ENCODE measurements at regions not wholly inside any gene's neighbourhood (a gene's known extent, or its start where the extent isn't known, plus 50 kb on each side); places are given as distances from the start of the nearest gene placed in this dataset.

DNA sequence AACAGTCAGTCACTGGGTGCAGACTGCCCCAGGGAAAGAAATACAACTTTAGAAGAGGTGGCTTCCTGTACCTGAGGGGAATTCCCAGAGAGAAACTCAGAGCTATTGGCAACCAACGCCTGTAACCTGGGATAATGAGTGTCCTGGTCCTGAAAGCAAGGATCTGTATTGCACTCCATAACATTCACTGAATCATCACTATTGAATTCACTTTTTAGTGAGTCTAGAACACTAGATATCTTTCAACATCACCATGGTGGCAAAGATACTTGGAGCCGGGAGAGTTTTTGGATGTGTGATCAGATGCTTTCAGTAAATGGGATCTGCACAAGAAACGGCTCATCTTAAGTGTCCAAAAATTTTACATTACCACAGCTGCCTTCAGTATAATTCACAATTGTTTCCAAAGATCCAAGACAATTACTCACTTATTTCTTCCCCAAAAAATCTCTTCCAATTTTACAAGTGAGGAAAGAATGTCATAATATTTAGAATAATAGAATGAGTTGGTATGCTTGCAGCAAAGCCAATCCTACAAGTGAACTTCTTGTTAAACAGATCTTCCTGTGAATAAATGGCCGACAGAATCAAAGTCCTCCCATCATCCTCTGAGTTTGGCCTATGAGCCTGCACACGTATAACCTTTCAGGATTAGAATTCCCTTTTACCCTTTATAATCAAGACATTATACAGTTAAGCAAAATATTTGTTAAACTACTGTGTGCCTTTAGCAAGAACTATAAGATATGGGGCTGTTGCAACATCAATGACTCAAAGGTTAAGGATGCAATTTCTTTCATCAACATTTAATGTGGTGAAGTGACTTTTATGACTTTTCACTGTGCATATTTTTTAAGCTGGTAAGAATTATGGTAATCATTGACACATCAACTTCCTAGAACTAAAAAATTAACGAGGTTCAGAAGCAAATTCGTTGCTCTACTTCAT lies 243.3 kb upstream of the COL8A1 start:
- Histone ChIP-seq H3K9me3 (ENCODE audit: severe bottlenecking) (peaks cover 7% of the 10 kb centered on the region), H3K27me3 (ENCODE audit: insufficient read depth, poor library complexity, severe bottlenecking) (no peaks in the 10 kb centered on the region), H3K27ac (ENCODE audit: poor library complexity, severe bottlenecking) (peak overlapping the region; percentile 94), H3K4me3 (ENCODE audit: severe bottlenecking) (no peak overlapping the region), H3K36me3 (ENCODE audit: low read depth) (no peaks in the 10 kb centered on the region), H3K4me1 (ENCODE audit: insufficient read depth, poor library complexity, severe bottlenecking) (peaks cover 24% of the 10 kb centered on the region)
- ATAC-seq (ENCODE audit: low read depth) (peak; percentile 85), DNase-seq (ENCODE audit: low spot score) (no peak)
- TF ChIP-seq, protein P1, sequence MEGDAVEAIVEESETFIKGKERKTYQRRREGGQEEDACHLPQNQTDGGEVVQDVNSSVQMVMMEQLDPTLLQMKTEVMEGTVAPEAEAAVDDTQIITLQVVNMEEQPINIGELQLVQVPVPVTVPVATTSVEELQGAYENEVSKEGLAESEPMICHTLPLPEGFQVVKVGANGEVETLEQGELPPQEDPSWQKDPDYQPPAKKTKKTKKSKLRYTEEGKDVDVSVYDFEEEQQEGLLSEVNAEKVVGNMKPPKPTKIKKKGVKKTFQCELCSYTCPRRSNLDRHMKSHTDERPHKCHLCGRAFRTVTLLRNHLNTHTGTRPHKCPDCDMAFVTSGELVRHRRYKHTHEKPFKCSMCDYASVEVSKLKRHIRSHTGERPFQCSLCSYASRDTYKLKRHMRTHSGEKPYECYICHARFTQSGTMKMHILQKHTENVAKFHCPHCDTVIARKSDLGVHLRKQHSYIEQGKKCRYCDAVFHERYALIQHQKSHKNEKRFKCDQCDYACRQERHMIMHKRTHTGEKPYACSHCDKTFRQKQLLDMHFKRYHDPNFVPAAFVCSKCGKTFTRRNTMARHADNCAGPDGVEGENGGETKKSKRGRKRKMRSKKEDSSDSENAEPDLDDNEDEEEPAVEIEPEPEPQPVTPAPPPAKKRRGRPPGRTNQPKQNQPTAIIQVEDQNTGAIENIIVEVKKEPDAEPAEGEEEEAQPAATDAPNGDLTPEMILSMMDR (IDR thresholded peaks at IDR 0.05; ENCODE audit: poor library complexity, severe bottlenecking) = no peak

GRCh38 chr3:99393961-99394360 lies 244.4 kb upstream of the COL8A1 start:
- DNase-seq (ENCODE audit: low spot score) = no peak
- H3K4me1 ChIP-seq (ENCODE audit: insufficient read depth, poor library complexity, severe bottlenecking) = peaks cover 24% of the 10 kb centered on the region
- H3K9me3 ChIP-seq (ENCODE audit: severe bottlenecking) = peaks cover 5% of the 10 kb centered on the region
- H3K36me3 ChIP-seq (ENCODE audit: low read depth) = no peaks in the 10 kb centered on the region
- no peak for ATAC-seq (ENCODE audit: low read depth)
- TF ChIP-seq, protein P1 (IDR thresholded peaks at IDR 0.05; ENCODE audit: poor library complexity, severe bottlenecking) = no peak
- no peaks in the 10 kb centered on the region for H3K27me3 ChIP-seq (ENCODE audit: insufficient read depth, poor library complexity, severe bottlenecking)
- H3K4me3 ChIP-seq (ENCODE audit: severe bottlenecking) = no peak overlapping the region
- H3K27ac ChIP-seq (ENCODE audit: poor library complexity, severe bottlenecking) = peak overlapping the region; percentile 94

- no peak for ATAC-seq (ENCODE audit: low read depth)
- TF ChIP-seq, protein P1 (IDR thresholded peaks at IDR 0.05; ENCODE audit: poor library complexity, severe bottlenecking) = no peak
- H3K27me3 ChIP-seq (ENCODE audit: insufficient read depth, poor library complexity, severe bottlenecking) = no peaks in the 10 kb centered on the region
- H3K9me3 ChIP-seq (ENCODE audit: severe bottlenecking) = no peaks in the 10 kb centered on the region
- no peak for DNase-seq (ENCODE audit: low spot score)
- no peaks in the 10 kb centered on the region for H3K4me1 ChIP-seq (ENCODE audit: insufficient read depth, poor library complexity, severe bottlenecking)
- no peaks in the 10 kb centered on the region for H3K36me3 ChIP-seq (ENCODE audit: low read depth)
- no peak overlapping the region for H3K27ac ChIP-seq (ENCODE audit: poor library complexity, severe bottlenecking)
- no peak overlapping the region for H3K4me3 ChIP-seq (ENCODE audit: severe bottlenecking)
Observed at GRCh38 chr3:99388780-99389179, 249.6 kb upstream of the COL8A1 start.

- Histone ChIP-seq H3K36me3 (ENCODE audit: low read depth) (no peaks in the 10 kb centered on the region), H3K27me3 (ENCODE audit: insufficient read depth, poor library complexity, severe bottlenecking) (no peaks in the 10 kb centered on the region), H3K27ac (ENCODE audit: poor library complexity, severe bottlenecking) (no peak overlapping the region), H3K4me1 (ENCODE audit: insufficient read depth, poor library complexity, severe bottlenecking) (no peaks in the 10 kb centered on the region), H3K9me3 (ENCODE audit: severe bottlenecking) (no peaks in the 10 kb centered on the region), H3K4me3 (ENCODE audit: severe bottlenecking) (no peak overlapping the region)
- ATAC-seq (ENCODE audit: low read depth) (no peak), DNase-seq (ENCODE audit: low spot score) (no peak)
- TF ChIP-seq, protein P1 (IDR thresholded peaks at IDR 0.05; ENCODE audit: poor library complexity, severe bottlenecking) = no peak
Observed at GRCh38 chr3:99384596-99384995, 253.8 kb upstream of the COL8A1 start.

DNA sequence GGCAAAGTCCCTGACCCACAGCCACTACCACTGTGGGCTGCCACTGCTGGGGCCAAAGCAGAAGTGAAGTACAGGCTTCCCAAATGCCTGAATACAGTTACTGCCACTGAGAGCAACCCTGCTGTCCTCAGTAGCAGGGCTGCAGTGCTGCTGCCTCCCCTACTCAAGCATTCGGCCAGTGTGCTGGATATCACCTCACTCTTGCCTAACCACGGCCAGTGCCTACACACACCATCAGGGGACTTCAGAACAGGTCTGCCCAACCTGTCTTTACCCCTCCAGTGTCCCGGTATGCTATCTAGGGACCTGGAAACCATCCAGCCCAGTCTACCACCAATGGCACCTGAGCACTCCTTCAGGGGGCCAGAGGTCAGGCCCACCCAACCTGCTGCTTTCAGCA lies 261.5 kb upstream of the COL8A1 start:
- Histone ChIP-seq H3K27ac (ENCODE audit: poor library complexity, severe bottlenecking) (no peak overlapping the region), H3K27me3 (ENCODE audit: insufficient read depth, poor library complexity, severe bottlenecking) (no peaks in the 10 kb centered on the region), H3K4me3 (ENCODE audit: severe bottlenecking) (no peak overlapping the region), H3K36me3 (ENCODE audit: low read depth) (no peaks in the 10 kb centered on the region), H3K9me3 (ENCODE audit: severe bottlenecking) (no peaks in the 10 kb centered on the region), H3K4me1 (ENCODE audit: insufficient read depth, poor library complexity, severe bottlenecking) (no peaks in the 10 kb centered on the region)
- no peak for DNase-seq (ENCODE audit: low spot score)
- no peak for ATAC-seq (ENCODE audit: low read depth)
- TF ChIP-seq, protein P1 (IDR thresholded peaks at IDR 0.05; ENCODE audit: poor library complexity, severe bottlenecking) = no peak

Data from RWPE2 (cell line).